HG03558 (cell line): ENCODE measurements at regions not wholly inside any gene's neighbourhood (a gene's known extent, or its start where the extent isn't known, plus 50 kb on each side); places are given as distances from the start of the nearest gene placed in this dataset.

Experiments
- ATAC-seq: cut with Tn5 transposase; IDR thresholded peaks from one replicate; pipeline ENCODE4 v1.9.1; 2021; ENCODE audit warnings: moderate number of reproducible peaks; ENCODE audit not compliant: unreplicated experiment; ENCODE audit errors: extremely low read depth

DNA sequence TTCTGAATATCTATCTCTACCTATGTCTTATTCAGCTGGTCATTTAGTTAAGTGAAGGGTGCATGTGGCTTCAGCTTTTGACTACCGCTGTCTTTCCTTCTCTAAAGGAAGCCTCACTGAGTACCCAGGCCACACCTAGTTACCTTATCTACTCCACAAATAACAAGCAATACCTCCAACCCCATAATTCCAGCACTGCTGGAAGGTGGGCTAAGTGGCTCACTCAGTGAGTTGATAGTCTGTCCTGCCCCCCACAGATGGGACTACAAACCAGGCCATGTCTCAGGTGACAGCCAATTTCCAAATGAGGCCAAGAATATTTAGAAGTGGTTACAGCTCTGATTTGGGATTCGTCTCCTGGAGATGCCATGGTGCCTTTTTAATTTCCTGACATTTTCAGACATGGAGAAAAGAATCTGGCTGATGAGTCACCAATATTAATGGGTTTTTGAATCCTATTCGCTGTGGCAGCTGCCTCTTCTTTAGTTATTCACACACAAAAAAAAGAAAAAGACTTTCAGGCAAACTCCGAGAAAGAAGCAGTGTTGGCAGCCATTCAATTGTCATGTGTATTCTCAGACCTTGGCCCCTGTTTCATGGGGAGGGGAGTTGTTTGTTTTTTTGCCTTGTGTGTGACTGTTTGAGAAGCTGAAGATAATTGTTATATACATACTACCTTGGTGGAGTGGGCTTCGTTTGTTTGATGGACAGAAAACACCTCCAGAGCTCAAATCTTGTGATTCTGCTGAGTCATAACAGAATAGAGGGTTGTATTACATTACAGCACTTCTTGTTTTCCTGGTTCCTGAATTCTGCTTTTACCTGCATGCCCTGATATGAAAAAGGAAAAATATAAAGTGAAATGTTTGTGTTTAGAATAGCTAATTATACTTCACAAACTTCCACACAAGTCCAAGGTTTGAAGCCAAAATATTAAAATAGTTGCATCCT, 64.2 kb downstream of the SCG2 start:
- no peak for ATAC-seq

DNA sequence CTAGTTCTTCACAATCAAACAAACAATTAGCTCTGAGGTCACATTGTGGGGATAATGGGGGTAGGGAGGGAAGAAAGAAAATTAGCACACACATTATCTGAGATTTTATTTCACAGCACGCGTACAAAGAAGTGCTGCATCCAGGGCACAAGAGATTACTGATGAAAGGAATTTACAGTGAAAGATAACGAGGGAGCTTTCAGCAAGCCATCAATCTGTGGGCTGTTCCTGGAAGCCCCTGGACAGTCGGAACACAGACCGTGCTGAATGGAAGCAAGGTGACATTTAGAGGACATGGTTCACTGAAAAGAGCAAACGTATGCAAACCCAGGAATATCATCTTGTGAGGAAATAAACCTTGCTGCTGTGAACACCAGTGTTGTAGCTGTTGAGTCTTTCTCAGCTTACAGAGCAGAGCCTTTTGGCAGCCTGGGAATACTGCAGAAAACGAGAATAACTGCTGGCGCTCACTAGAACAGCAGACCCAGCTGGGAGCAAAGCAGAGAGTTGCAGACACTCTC, 63.2 kb downstream of the SCG2 start:
- ATAC-seq: no peak

DNA sequence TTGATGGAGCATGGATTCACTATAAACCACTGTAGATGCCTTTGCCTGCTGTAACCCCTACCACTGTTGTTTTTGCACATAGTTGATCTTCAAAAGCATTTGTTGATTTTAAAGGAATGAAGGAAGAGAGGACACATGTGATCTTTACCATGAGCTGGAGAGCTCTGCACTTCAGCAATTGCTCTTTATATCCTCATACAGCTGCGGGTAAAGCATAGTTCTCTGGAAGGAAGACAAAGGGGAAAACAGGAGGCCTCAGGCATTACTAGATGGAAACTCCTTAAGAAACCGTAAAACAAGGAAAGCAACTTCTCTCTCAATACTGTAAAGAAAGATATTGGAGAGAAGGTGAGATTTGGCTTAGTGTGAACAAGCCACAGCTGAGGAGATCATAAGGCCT, 60.6 kb downstream of the SCG2 start:
- ATAC-seq: no peak

DNA sequence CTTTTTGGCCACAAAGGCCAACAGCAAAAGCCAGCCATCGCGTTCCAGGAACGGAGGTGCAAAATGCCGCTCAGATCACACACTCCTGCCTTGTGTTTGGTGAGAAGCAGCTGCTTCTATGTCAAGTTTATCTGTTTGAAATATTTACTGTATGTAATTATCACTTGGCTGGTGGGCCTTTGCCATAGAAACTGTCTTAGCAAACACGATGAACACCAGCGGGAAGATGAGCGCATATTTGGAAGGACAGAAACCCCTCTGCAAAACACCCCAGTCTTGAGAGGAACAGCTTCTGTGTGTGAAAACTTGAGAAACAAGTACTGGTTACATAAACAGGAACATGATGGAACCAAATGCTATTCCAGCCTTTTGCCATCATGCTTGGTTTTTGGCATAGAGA, 59.7 kb downstream of the SCG2 start:
- ATAC-seq: no peak

DNA sequence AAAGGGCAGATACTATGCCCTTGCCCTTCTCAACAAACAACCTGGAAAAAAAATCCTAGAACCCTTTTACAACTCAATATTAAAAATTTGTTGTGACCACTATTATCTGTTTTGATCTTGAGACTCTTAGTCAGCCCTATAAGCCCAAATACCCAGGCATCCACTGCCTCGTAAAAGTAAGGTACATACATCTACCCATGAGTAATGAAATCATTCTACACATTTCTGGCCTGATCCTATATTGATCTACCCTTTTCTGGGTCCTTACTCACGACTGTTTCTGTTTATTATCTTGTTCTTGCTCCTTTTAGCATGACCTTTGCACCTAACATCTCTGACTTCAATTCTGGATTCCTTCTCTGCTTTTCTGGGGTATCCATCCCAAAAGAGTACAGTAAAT, 56.8 kb downstream of the SCG2 start:
- ATAC-seq: no peak

DNA sequence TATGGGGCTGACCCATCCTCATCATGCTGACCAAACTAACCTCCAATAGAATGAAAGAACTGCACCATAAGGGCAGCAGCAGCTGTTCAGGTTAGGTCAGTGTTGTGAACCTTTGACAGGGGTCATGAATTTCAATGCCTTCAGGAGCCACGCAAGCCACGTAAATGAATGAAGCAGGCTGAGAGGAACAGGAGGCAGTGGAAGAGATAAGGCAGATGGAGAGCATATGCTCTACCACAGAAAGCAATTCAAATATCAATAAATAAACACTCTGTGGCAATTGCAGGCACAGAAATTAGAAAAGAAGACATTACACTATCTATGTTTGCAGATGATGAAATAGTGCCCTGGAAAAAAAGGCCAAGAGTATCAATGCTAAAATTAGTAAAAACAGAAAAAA, 56.3 kb downstream of the SCG2 start:
- no peak for ATAC-seq
